SK-N-SH (cell line): ENCODE measurements at regions not wholly inside any gene's neighbourhood (a gene's known extent, or its start where the extent isn't known, plus 50 kb on each side); places are given as distances from the start of the nearest gene placed in this dataset.

Source experiments
- ELF1 ChIP-seq: IDR thresholded peaks from 2 replicates; pipeline ENCODE4 v1.4.0; 2012
- EZH2phosphoT487 ChIP-seq: fragments of 200-600 bp; sonication (generic); IDR thresholded peaks from 2 replicates; pipeline ENCODE4 v1.6.1; 2017; ENCODE audit warnings: low read depth, mixed run types, mild to moderate bottlenecking, antibody characterized with exemption, moderate library complexity, borderline replicate concordance
- FOSL2 ChIP-seq: IDR thresholded peaks from 2 replicates; pipeline ENCODE4 v1.4.0; 2012; ENCODE audit warnings: low read depth, mild to moderate bottlenecking, moderate library complexity, borderline replicate concordance
- POLR2AphosphoS5 ChIP-seq: IDR thresholded peaks from 2 replicates; pipeline ENCODE4 v1.6.1; 2012; ENCODE audit warnings: low read depth, low read length
- RAD21 ChIP-seq: IDR thresholded peaks from 2 replicates; pipeline ENCODE4 v1.6.1; 2012; ENCODE audit warnings: mild to moderate bottlenecking, low read length
- YY1 ChIP-seq: IDR thresholded peaks from 2 replicates; pipeline ENCODE4 v1.4.0; 2012; ENCODE audit warnings: low read depth, mild to moderate bottlenecking
- TF ChIP-seq, protein P1 (sequence below): fragments of 200-600 bp; sonication (generic); IDR thresholded peaks from 2 replicates; pipeline ENCODE4 v1.6.1; 2017; ENCODE audit warnings: antibody characterized with exemption, mild to moderate bottlenecking, moderate library complexity
- TF ChIP-seq, protein P2 (sequence below): fragments of 150-350 bp; IDR thresholded peaks from 2 replicates; pipeline ENCODE4 v1.6.1; 2017; ENCODE audit warnings: antibody characterized with exemption, low read length, low read depth, borderline replicate concordance
- TF ChIP-seq, protein P3 (sequence below): IDR thresholded peaks from 2 replicates; pipeline ENCODE4 v1.4.0; 2012; ENCODE audit warnings: low read depth, borderline replicate concordance

DNA sequence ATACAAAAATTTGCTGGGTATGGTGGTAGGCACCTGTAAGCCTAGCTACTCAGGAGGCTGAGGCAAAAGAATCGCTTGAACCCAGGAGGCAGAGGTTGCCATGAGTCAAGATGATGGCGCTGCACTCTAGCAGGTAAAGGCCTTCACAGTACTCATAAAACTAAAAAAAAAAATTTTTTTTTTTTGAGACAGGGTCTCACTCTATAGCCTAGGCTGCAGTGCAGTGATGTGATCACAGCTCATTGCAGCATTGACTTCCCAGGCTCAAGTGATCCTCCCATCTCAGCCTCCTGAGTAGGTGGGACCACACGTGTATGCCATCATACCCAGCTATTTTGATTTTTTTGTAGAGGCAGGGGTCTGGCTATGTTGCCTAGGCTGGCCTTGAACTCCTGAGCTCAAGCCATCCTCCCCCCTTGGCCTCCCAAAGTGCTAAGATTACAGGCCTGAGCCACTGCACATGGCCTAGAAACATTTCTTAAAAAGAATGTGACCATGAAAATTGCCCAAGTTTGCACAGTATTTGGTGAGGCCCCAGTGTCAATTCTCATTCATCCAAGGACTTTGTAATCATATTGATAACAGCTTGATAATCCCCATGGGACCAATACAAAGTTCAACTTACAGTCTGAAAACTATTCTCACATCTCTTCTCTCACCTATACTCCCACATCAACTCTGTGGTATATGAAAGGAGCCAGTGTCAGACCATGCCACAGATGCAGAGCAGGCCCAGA, 64.2 kb upstream of the MYCN start:
- TF ChIP-seq POLR2AphosphoS5 (no peak), RAD21 (no peak), FOSL2 (no peak), YY1 (no peak), ELF1 (no peak), EZH2phosphoT487 (no peak)
- TF ChIP-seq, protein P1, sequence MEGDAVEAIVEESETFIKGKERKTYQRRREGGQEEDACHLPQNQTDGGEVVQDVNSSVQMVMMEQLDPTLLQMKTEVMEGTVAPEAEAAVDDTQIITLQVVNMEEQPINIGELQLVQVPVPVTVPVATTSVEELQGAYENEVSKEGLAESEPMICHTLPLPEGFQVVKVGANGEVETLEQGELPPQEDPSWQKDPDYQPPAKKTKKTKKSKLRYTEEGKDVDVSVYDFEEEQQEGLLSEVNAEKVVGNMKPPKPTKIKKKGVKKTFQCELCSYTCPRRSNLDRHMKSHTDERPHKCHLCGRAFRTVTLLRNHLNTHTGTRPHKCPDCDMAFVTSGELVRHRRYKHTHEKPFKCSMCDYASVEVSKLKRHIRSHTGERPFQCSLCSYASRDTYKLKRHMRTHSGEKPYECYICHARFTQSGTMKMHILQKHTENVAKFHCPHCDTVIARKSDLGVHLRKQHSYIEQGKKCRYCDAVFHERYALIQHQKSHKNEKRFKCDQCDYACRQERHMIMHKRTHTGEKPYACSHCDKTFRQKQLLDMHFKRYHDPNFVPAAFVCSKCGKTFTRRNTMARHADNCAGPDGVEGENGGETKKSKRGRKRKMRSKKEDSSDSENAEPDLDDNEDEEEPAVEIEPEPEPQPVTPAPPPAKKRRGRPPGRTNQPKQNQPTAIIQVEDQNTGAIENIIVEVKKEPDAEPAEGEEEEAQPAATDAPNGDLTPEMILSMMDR = no peak
- TF ChIP-seq, protein P2, sequence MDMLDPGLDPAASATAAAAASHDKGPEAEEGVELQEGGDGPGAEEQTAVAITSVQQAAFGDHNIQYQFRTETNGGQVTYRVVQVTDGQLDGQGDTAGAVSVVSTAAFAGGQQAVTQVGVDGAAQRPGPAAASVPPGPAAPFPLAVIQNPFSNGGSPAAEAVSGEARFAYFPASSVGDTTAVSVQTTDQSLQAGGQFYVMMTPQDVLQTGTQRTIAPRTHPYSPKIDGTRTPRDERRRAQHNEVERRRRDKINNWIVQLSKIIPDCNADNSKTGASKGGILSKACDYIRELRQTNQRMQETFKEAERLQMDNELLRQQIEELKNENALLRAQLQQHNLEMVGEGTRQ = no peak
- TF ChIP-seq, protein P3, sequence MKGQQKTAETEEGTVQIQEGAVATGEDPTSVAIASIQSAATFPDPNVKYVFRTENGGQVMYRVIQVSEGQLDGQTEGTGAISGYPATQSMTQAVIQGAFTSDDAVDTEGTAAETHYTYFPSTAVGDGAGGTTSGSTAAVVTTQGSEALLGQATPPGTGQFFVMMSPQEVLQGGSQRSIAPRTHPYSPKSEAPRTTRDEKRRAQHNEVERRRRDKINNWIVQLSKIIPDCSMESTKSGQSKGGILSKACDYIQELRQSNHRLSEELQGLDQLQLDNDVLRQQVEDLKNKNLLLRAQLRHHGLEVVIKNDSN = no peak
